Ishikawa (cell line): ENCODE measurements at regions not wholly inside any gene's neighbourhood (a gene's known extent, or its start where the extent isn't known, plus 50 kb on each side); places are given as distances from the start of the nearest gene placed in this dataset.

Experiments
- CEBPB ChIP-seq: IDR thresholded peaks from 2 replicates; pipeline ENCODE4 v1.6.1; 2012
- CREB1 ChIP-seq: IDR thresholded peaks from 2 replicates; pipeline ENCODE4 v1.6.1; 2012; ENCODE audit warnings: low read depth
- EGR1 ChIP-seq: IDR thresholded peaks from 2 replicates; pipeline ENCODE4 v1.6.1; 2012
- EP300 ChIP-seq: IDR thresholded peaks from 2 replicates; pipeline ENCODE4 v1.6.1; 2012; ENCODE audit warnings: borderline replicate concordance
- FOXM1 ChIP-seq: IDR thresholded peaks from 2 replicates; pipeline ENCODE4 v1.6.1; 2012; ENCODE audit warnings: low read depth, borderline replicate concordance
- NFIC ChIP-seq: IDR thresholded peaks from 2 replicates; pipeline ENCODE4 v1.6.1; 2012
- RAD21 ChIP-seq: IDR thresholded peaks from 2 replicates; pipeline ENCODE4 v1.6.1; 2012; ENCODE audit warnings: low read depth
- TCF12 ChIP-seq: IDR thresholded peaks from 2 replicates; pipeline ENCODE4 v1.6.1; 2012; ENCODE audit warnings: low read depth
- TEAD4 ChIP-seq: IDR thresholded peaks from 2 replicates; pipeline ENCODE4 v1.6.1; 2012
- YY1 ChIP-seq: IDR thresholded peaks from 2 replicates; pipeline ENCODE4 v1.6.1; 2012; ENCODE audit warnings: low read depth
- ZBTB7A ChIP-seq: IDR thresholded peaks from 2 replicates; pipeline ENCODE4 v1.6.1; 2012; ENCODE audit warnings: low read depth
- TF ChIP-seq, protein P1 (sequence below): IDR thresholded peaks from 2 replicates; pipeline ENCODE4 v1.6.1; 2012; ENCODE audit warnings: low read depth, mild to moderate bottlenecking
- TF ChIP-seq, protein P2 (sequence below): IDR thresholded peaks from 2 replicates; pipeline ENCODE4 v1.6.1; 2012
- TF ChIP-seq, protein P3 (sequence below): IDR thresholded peaks from 2 replicates; pipeline ENCODE4 v1.6.1; 2012

DNA sequence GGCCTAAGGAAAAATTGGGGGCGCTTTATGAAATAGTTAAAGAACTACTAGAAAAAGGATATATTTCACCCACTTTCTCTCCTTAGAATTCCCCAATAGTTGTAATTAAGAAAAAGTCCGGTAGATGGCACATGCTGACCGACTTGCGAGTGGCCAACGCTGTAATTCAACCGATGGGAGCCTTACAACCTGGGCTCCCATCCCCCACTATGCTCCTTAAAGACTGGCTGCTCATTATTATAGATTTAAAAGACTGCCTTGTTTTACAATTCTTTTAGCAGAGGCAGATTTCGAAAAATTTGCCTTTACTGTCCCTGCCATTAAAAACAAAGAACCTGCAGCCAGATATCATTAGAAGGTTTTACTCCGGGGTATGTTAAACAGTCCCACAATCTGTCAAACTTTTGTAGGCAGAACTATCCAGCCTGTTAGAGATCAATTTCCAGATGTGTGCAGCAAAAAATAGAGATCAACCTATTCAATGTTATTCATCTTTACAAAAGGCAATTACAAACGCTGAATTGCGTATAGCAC lies 58.5 kb upstream of the PRSS16 start:
- peak; percentile 87 for TF ChIP-seq RAD21
- TF ChIP-seq, protein P1, sequence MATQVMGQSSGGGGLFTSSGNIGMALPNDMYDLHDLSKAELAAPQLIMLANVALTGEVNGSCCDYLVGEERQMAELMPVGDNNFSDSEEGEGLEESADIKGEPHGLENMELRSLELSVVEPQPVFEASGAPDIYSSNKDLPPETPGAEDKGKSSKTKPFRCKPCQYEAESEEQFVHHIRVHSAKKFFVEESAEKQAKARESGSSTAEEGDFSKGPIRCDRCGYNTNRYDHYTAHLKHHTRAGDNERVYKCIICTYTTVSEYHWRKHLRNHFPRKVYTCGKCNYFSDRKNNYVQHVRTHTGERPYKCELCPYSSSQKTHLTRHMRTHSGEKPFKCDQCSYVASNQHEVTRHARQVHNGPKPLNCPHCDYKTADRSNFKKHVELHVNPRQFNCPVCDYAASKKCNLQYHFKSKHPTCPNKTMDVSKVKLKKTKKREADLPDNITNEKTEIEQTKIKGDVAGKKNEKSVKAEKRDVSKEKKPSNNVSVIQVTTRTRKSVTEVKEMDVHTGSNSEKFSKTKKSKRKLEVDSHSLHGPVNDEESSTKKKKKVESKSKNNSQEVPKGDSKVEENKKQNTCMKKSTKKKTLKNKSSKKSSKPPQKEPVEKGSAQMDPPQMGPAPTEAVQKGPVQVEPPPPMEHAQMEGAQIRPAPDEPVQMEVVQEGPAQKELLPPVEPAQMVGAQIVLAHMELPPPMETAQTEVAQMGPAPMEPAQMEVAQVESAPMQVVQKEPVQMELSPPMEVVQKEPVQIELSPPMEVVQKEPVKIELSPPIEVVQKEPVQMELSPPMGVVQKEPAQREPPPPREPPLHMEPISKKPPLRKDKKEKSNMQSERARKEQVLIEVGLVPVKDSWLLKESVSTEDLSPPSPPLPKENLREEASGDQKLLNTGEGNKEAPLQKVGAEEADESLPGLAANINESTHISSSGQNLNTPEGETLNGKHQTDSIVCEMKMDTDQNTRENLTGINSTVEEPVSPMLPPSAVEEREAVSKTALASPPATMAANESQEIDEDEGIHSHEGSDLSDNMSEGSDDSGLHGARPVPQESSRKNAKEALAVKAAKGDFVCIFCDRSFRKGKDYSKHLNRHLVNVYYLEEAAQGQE = no peak

DNA sequence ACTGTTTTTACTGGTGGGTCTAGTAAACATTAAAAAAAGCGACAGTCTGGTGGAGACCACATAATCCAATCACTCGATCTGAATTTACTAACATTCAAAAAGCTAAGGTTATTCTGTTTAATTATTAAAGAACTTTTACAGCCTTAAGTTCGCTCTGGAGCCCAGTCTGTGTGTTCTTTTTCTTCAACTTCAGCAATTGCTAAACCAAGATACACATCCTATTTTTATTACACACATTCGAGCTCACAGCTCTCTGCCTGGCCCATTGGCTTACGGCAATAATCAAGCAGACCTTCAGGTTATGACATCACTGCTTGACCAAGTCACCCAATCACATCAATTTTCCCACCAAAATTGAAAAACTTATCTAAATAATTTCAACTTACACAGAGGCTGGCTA lies 57.4 kb upstream of the PRSS16 start:
- TF ChIP-seq FOXM1 (no peak), YY1 (no peak), NFIC (no peak), ZBTB7A (no peak), TEAD4 (no peak), TCF12 (no peak), CREB1 (no peak), RAD21 (no peak), EP300 (no peak), CEBPB (no peak), EGR1 (no peak)
- TF ChIP-seq, protein P1 = no peak
- TF ChIP-seq, protein P2, sequence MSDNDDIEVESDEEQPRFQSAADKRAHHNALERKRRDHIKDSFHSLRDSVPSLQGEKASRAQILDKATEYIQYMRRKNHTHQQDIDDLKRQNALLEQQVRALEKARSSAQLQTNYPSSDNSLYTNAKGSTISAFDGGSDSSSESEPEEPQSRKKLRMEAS = no peak
- TF ChIP-seq, protein P3, sequence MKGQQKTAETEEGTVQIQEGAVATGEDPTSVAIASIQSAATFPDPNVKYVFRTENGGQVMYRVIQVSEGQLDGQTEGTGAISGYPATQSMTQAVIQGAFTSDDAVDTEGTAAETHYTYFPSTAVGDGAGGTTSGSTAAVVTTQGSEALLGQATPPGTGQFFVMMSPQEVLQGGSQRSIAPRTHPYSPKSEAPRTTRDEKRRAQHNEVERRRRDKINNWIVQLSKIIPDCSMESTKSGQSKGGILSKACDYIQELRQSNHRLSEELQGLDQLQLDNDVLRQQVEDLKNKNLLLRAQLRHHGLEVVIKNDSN = no peak
